ENCODE measurements at regions not wholly inside any gene's neighbourhood (a gene's known extent, or its start where the extent isn't known, plus 50 kb on each side); places are given as distances from the start of the nearest gene placed in this dataset.

- TF ChIP-seq POLR2A (IDR thresholded peaks at IDR 0.05; ENCODE audit: low read depth, low read length), result no peak
- no peak for TF ChIP-seq POLR2AphosphoS5 (IDR thresholded peaks at IDR 0.05; ENCODE audit: low read depth, low read length)
- TF ChIP-seq TAF1 (IDR thresholded peaks at IDR 0.05; ENCODE audit: low read depth, low read length), result no peak
Observed at GRCh38 chr5:56498759-56499395, 265.7 kb upstream of the ANKRD55 start.

Data from GM12891 (cell line).